Choroid plexus epithelial cell (primary cell): ENCODE measurements at regions not wholly inside any gene's neighbourhood (a gene's known extent, or its start where the extent isn't known, plus 50 kb on each side); places are given as distances from the start of the nearest gene placed in this dataset.
A peak's percentile ranks its signal among the peaks of the same experiment; 100 is the strongest.
"Not testable (repeated sequence)": the region's sequence is repeated elsewhere in the genome, so short reads cannot be mapped to it uniquely, and the experiment has no call there.

Experiments used
- DNase-seq: peaks from one replicate; pipeline ENCODE4 v3.0.0-alpha.2; 2010; ENCODE audit warnings: low read depth
- H3K4me3 ChIP-seq: 2 replicates; pipeline ENCODE4 v1.5.1; 2011; ENCODE audit warnings: low read depth, mild to moderate bottlenecking, control low read depth, low read length, moderate library complexity
- CTCF ChIP-seq: conservative IDR thresholded peaks from 2 replicates; pipeline ENCODE4 v1.5.1; 2011; ENCODE audit warnings: low read depth, mild to moderate bottlenecking, control low read depth, inconsistent platforms, low read length, moderate library complexity

GRCh38 chr11:103604310-103604709, 432.1 kb upstream of the DDI1 start:
- DNase-seq: no peak
- no peak overlapping the region for H3K4me3 ChIP-seq
- TF ChIP-seq CTCF: no peak

GRCh38 chr11:103608566-103608965, 427.9 kb upstream of the DDI1 start:
- TF ChIP-seq CTCF: no peak
- no peak overlapping the region for H3K4me3 ChIP-seq
- peak; percentile 66 for DNase-seq

- peak; percentile 93 for TF ChIP-seq CTCF
- DNase-seq: peak; percentile 98
- H3K4me3 ChIP-seq: no peak overlapping the region
These were observed 427.0 kb upstream of the DDI1 start for GRCh38 chr11:103609117-103610066.

- no peak for DNase-seq
- TF ChIP-seq CTCF: no peak
- no peak overlapping the region for H3K4me3 ChIP-seq
These were observed 426.0 kb upstream of the DDI1 start for GRCh38 chr11:103610435-103610834.

GRCh38 chr11:103611526-103612260, 424.7 kb upstream of the DDI1 start:
- H3K4me3 ChIP-seq: not testable (repeated sequence)
- DNase-seq: peak; percentile 34
- TF ChIP-seq CTCF: peak; percentile 21

GRCh38 chr11:103612451-103612850, 424.0 kb upstream of the DDI1 start:
- H3K4me3 ChIP-seq, DNase-seq: not testable (repeated sequence)

GRCh38 chr11:103616586-103616985, 419.9 kb upstream of the DDI1 start:
- not testable (repeated sequence) for DNase-seq, H3K4me3 ChIP-seq
